ENCODE measurements at regions not wholly inside any gene's neighbourhood (a gene's known extent, or its start where the extent isn't known, plus 50 kb on each side); places are given as distances from the start of the nearest gene placed in this dataset.

DNA sequence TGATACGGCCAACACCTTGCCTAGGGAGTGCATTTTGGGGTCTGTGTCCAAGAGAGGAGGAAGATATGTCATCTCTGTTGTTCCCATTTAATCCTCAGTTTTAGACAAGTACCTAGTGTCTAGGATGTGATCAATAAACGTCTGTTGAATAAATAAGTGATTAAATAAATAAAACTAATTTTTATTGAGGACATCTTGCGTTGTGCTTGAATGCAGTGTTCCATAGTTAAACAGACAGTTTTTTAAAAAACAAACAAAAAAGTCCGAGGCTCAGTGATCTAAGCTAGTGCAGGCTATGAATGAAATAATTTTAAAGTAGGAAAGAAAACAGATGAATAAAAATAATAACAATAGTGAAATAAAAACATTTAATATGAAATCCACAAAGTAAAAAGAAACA, 283.0 kb upstream of the MAF start:
- H2AFZ ChIP-seq (ENCODE audit: low read depth, low read length) = no peak overlapping the region

More for the DNA sequence above, 283.0 kb upstream of the MAF start:
- H3K9me3 ChIP-seq (replicated peaks; ENCODE audit: control insufficient read depth, insufficient read depth, low read length) = peaks cover 1% of the 10 kb centered on the region
- no TSS peak for BruUV-seq (replicated peaks)
- TF ChIP-seq EZH2 (IDR thresholded peaks at IDR 0.05; ENCODE audit: borderline replicate concordance, low read depth, low read length, severe bottlenecking) (no peak), FOS (IDR thresholded peaks at IDR 0.05; ENCODE audit: borderline replicate concordance, insufficient read depth, low read length) (no peak), GATA2 (IDR thresholded peaks at IDR 0.05; ENCODE audit: insufficient read depth, insufficient read length, low read depth, low read length) (no peak), JUN (IDR thresholded peaks at IDR 0.05; ENCODE audit: borderline replicate concordance, insufficient read depth, insufficient read length, low read depth) (no peak), POLR2AphosphoS5 (IDR thresholded peaks at IDR 0.05; ENCODE audit: insufficient read depth, low read depth, low read length) (no peak), POLR2A (IDR thresholded peaks at IDR 0.05; ENCODE audit: low read depth, low read length) (no peak), MYC (IDR thresholded peaks at IDR 0.05; ENCODE audit: low read depth, low read length) (no peak)
- TF ChIP-seq, protein P1, sequence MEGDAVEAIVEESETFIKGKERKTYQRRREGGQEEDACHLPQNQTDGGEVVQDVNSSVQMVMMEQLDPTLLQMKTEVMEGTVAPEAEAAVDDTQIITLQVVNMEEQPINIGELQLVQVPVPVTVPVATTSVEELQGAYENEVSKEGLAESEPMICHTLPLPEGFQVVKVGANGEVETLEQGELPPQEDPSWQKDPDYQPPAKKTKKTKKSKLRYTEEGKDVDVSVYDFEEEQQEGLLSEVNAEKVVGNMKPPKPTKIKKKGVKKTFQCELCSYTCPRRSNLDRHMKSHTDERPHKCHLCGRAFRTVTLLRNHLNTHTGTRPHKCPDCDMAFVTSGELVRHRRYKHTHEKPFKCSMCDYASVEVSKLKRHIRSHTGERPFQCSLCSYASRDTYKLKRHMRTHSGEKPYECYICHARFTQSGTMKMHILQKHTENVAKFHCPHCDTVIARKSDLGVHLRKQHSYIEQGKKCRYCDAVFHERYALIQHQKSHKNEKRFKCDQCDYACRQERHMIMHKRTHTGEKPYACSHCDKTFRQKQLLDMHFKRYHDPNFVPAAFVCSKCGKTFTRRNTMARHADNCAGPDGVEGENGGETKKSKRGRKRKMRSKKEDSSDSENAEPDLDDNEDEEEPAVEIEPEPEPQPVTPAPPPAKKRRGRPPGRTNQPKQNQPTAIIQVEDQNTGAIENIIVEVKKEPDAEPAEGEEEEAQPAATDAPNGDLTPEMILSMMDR (IDR thresholded peaks at IDR 0.05; ENCODE audit: extremely low read depth in 1 of 2, insufficient read depth in 1 of 2, low read depth in 1 of 2, low read length in 2 of 2) = no peak
- TF ChIP-seq, protein P2, sequence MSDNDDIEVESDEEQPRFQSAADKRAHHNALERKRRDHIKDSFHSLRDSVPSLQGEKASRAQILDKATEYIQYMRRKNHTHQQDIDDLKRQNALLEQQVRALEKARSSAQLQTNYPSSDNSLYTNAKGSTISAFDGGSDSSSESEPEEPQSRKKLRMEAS (IDR thresholded peaks at IDR 0.05; ENCODE audit: insufficient read depth, insufficient read length) = no peak
- no peaks in the 10 kb centered on the region for H3K79me2 ChIP-seq (ENCODE audit: control insufficient read depth, insufficient read depth, low read length)
- H3K36me3 ChIP-seq (ENCODE audit: control insufficient read depth in 2 of 2, extremely low read depth in 1 of 2, insufficient read depth in 2 of 2, low read length in 2 of 2) = no peaks in the 10 kb centered on the region
- H3K27me3 ChIP-seq (ENCODE audit: control insufficient read depth in 2 of 2, insufficient read depth in 2 of 2, low read length in 2 of 2) = no peaks in the 10 kb centered on the region
- H3K4me1 ChIP-seq (ENCODE audit: control insufficient read depth, extremely low read depth, insufficient read depth, low read length) = no peaks in the 10 kb centered on the region
- ChIA-PET POLR2A (no interaction called here), CTCF (no interaction called here)
- H4K20me1 ChIP-seq (replicated peaks; ENCODE audit: control insufficient read depth, extremely low read depth, insufficient read depth, low read length) = no peaks in the 10 kb centered on the region
- no peak overlapping the region for H3K9ac ChIP-seq (replicated peaks; ENCODE audit: extremely low read depth, insufficient read depth, low read length)
- intact Hi-C loops (cut with micrococcal nuclease) (no loop called here), dilution Hi-C loops (cut with MboI; ENCODE audit: extremely low pct_ligation_motif_present, low sequenced_read_pairs) (no loop called here)
- FAIRE-seq = no peak
- no peak overlapping the region for H3K4me2 ChIP-seq (ENCODE audit: insufficient read depth, low read length)
- H3K27ac ChIP-seq (ENCODE audit: insufficient read depth, low read depth, low read length) = no peak overlapping the region
- no peaks in the 10 kb centered on the region for H3K9me1 ChIP-seq (replicated peaks; ENCODE audit: control insufficient read depth, extremely low read depth, insufficient read depth, low read length)
- no peak overlapping the region for H3K4me3 ChIP-seq (replicated peaks in 1 of 3; ENCODE audit: insufficient read depth in 1 of 3, low read depth in 1 of 3, low read length in 3 of 3)
- no peak for DNase-seq (ENCODE audit: low read depth, low spot score)

Data from endothelial cell of umbilical vein (primary cell).